Ishikawa (cell line): ENCODE measurements at regions not wholly inside any gene's neighbourhood (a gene's known extent, or its start where the extent isn't known, plus 50 kb on each side); places are given as distances from the start of the nearest gene placed in this dataset.

Experiments used
- CEBPB ChIP-seq: IDR thresholded peaks from 2 replicates; pipeline ENCODE4 v1.6.1; 2012
- CREB1 ChIP-seq: IDR thresholded peaks from 2 replicates; pipeline ENCODE4 v1.6.1; 2012; ENCODE audit warnings: low read depth
- EGR1 ChIP-seq: IDR thresholded peaks from 2 replicates; pipeline ENCODE4 v1.6.1; 2012
- EP300 ChIP-seq: IDR thresholded peaks from 2 replicates; pipeline ENCODE4 v1.6.1; 2012; ENCODE audit warnings: borderline replicate concordance
- FOXM1 ChIP-seq: IDR thresholded peaks from 2 replicates; pipeline ENCODE4 v1.6.1; 2012; ENCODE audit warnings: low read depth, borderline replicate concordance
- MAX ChIP-seq: IDR thresholded peaks from 2 replicates; pipeline ENCODE4 v1.6.1; 2012
- NFIC ChIP-seq: IDR thresholded peaks from 2 replicates; pipeline ENCODE4 v1.6.1; 2012
- RAD21 ChIP-seq: IDR thresholded peaks from 2 replicates; pipeline ENCODE4 v1.6.1; 2012; ENCODE audit warnings: low read depth
- TAF1 ChIP-seq: IDR thresholded peaks from 2 replicates; pipeline ENCODE4 v1.6.1; 2012; ENCODE audit warnings: low read depth, mild to moderate bottlenecking
- TCF12 ChIP-seq: IDR thresholded peaks from 2 replicates; pipeline ENCODE4 v1.6.1; 2012; ENCODE audit warnings: low read depth
- TEAD4 ChIP-seq: IDR thresholded peaks from 2 replicates; pipeline ENCODE4 v1.6.1; 2012
- USF1 ChIP-seq: IDR thresholded peaks from 2 replicates; pipeline ENCODE4 v1.6.1; 2012
- YY1 ChIP-seq: IDR thresholded peaks from 2 replicates; pipeline ENCODE4 v1.6.1; 2012; ENCODE audit warnings: low read depth
- ZBTB7A ChIP-seq: IDR thresholded peaks from 2 replicates; pipeline ENCODE4 v1.6.1; 2012; ENCODE audit warnings: low read depth
- TF ChIP-seq, protein P1 (sequence below): IDR thresholded peaks from 2 replicates; pipeline ENCODE4 v1.6.1; 2012; ENCODE audit warnings: low read depth, mild to moderate bottlenecking

- TF ChIP-seq MAX (no peak), CREB1 (no peak), CEBPB (no peak), NFIC (no peak), EGR1 (no peak), TCF12 (no peak), TAF1 (no peak), YY1 (no peak)
- TF ChIP-seq, protein P1, sequence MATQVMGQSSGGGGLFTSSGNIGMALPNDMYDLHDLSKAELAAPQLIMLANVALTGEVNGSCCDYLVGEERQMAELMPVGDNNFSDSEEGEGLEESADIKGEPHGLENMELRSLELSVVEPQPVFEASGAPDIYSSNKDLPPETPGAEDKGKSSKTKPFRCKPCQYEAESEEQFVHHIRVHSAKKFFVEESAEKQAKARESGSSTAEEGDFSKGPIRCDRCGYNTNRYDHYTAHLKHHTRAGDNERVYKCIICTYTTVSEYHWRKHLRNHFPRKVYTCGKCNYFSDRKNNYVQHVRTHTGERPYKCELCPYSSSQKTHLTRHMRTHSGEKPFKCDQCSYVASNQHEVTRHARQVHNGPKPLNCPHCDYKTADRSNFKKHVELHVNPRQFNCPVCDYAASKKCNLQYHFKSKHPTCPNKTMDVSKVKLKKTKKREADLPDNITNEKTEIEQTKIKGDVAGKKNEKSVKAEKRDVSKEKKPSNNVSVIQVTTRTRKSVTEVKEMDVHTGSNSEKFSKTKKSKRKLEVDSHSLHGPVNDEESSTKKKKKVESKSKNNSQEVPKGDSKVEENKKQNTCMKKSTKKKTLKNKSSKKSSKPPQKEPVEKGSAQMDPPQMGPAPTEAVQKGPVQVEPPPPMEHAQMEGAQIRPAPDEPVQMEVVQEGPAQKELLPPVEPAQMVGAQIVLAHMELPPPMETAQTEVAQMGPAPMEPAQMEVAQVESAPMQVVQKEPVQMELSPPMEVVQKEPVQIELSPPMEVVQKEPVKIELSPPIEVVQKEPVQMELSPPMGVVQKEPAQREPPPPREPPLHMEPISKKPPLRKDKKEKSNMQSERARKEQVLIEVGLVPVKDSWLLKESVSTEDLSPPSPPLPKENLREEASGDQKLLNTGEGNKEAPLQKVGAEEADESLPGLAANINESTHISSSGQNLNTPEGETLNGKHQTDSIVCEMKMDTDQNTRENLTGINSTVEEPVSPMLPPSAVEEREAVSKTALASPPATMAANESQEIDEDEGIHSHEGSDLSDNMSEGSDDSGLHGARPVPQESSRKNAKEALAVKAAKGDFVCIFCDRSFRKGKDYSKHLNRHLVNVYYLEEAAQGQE: no peak
These were observed 1124.9 kb downstream of the STIM2 start for GRCh38 chr4:27985522-27985921.

GRCh38 chr4:27986476-27986875 is 1125.8 kb downstream of the STIM2 start:
- no peak for TF ChIP-seq TCF12
- TF ChIP-seq RAD21: no peak
- TF ChIP-seq CEBPB: no peak
- no peak for TF ChIP-seq EP300
- TF ChIP-seq, protein P1: no peak
- no peak for TF ChIP-seq EGR1
- TF ChIP-seq YY1: no peak
- TF ChIP-seq FOXM1: no peak
- no peak for TF ChIP-seq ZBTB7A
- no peak for TF ChIP-seq USF1
- no peak for TF ChIP-seq TAF1
- no peak for TF ChIP-seq TEAD4
- TF ChIP-seq MAX: no peak
- no peak for TF ChIP-seq NFIC
- TF ChIP-seq CREB1: no peak

GRCh38 chr4:28001698-28002097 is 1141.1 kb downstream of the STIM2 start:
- TF ChIP-seq YY1: no peak

- no peak for TF ChIP-seq USF1
- no peak for TF ChIP-seq TCF12
- TF ChIP-seq TEAD4: no peak
- TF ChIP-seq ZBTB7A: no peak
- no peak for TF ChIP-seq YY1
- TF ChIP-seq MAX: no peak
- no peak for TF ChIP-seq CEBPB
- no peak for TF ChIP-seq TAF1
- no peak for TF ChIP-seq EGR1
- no peak for TF ChIP-seq CREB1
- TF ChIP-seq NFIC: no peak
- TF ChIP-seq RAD21: no peak
- no peak for TF ChIP-seq FOXM1
- TF ChIP-seq, protein P1: no peak
- no peak for TF ChIP-seq EP300
These were observed 1143.9 kb downstream of the STIM2 start for GRCh38 chr4:28004520-28004919.

DNA sequence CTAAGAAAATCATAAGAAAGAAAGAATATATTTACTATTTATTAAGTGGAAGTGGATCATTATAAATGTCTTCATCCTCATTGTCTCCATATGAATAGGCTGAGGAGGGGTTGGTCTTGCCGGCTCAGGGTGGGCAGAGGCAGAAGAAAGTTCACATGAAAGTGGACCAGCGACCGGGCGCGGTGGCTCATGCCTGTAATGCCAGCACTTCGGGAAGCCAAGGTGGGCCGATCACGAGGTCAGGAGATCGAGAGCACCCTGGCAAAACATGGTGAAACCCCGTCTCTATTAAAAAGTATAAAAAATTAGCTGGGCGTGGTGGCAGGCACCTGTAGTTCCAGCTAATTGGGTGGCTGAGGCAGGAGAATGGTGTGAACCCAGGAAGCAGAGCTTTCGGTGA is 1145.4 kb downstream of the STIM2 start:
- no peak for TF ChIP-seq YY1
- TF ChIP-seq TCF12: no peak
- TF ChIP-seq ZBTB7A: no peak
- TF ChIP-seq USF1: no peak
- no peak for TF ChIP-seq FOXM1
- TF ChIP-seq TAF1: no peak
- TF ChIP-seq CREB1: no peak
- no peak for TF ChIP-seq NFIC
- TF ChIP-seq EGR1: no peak
- no peak for TF ChIP-seq MAX
- no peak for TF ChIP-seq TEAD4
- TF ChIP-seq CEBPB: no peak
- TF ChIP-seq RAD21: no peak
- no peak for TF ChIP-seq EP300
- TF ChIP-seq, protein P1: no peak
